ENCODE measurements at regions not wholly inside any gene's neighbourhood (a gene's known extent, or its start where the extent isn't known, plus 50 kb on each side); places are given as distances from the start of the nearest gene placed in this dataset.

- H3K4me3 ChIP-seq (ENCODE audit: low read depth, low read length): no peak overlapping the region
- no peak for TF ChIP-seq CTCF (IDR thresholded peaks at IDR 0.05; ENCODE audit: borderline replicate concordance, insufficient read depth, low read depth, low read length)
Observed at GRCh38 chr12:60265741-60266140, 669.9 kb downstream of the SLC16A7 start.

GRCh38 chr12:60266381-60266852, 670.6 kb downstream of the SLC16A7 start:
- H3K4me3 ChIP-seq (ENCODE audit: low read depth, low read length): no peak overlapping the region
- no peak for TF ChIP-seq CTCF (IDR thresholded peaks at IDR 0.05; ENCODE audit: borderline replicate concordance, insufficient read depth, low read depth, low read length)

- TF ChIP-seq CTCF (IDR thresholded peaks at IDR 0.05; ENCODE audit: borderline replicate concordance, insufficient read depth, low read depth, low read length): no peak
- H3K4me3 ChIP-seq (ENCODE audit: low read depth, low read length): no peak overlapping the region
Observed at GRCh38 chr12:60269611-60270269, 673.9 kb downstream of the SLC16A7 start.

- no peak overlapping the region for H3K4me3 ChIP-seq (ENCODE audit: low read depth, low read length)
- TF ChIP-seq CTCF (IDR thresholded peaks at IDR 0.05; ENCODE audit: borderline replicate concordance, insufficient read depth, low read depth, low read length): no peak
Observed at GRCh38 chr12:60271816-60272215, 676.0 kb downstream of the SLC16A7 start.

- TF ChIP-seq CTCF (IDR thresholded peaks at IDR 0.05; ENCODE audit: borderline replicate concordance, insufficient read depth, low read depth, low read length): no peak
- H3K4me3 ChIP-seq (ENCODE audit: low read depth, low read length): no peak overlapping the region
Observed at GRCh38 chr12:60278209-60278608, 682.4 kb downstream of the SLC16A7 start.

- TF ChIP-seq CTCF (IDR thresholded peaks at IDR 0.05; ENCODE audit: borderline replicate concordance, insufficient read depth, low read depth, low read length): no peak
Observed at GRCh38 chr12:60279221-60279620, 683.4 kb downstream of the SLC16A7 start.

GRCh38 chr12:60281522-60281921, 685.7 kb downstream of the SLC16A7 start:
- no peak for TF ChIP-seq CTCF (IDR thresholded peaks at IDR 0.05; ENCODE audit: borderline replicate concordance, insufficient read depth, low read depth, low read length)
- no peak overlapping the region for H3K4me3 ChIP-seq (ENCODE audit: low read depth, low read length)

More at GRCh38 chr12:60279221-60279620, 683.4 kb downstream of the SLC16A7 start:
- no peak overlapping the region for H3K4me3 ChIP-seq (ENCODE audit: low read depth, low read length)

All from GM12875 (cell line).